Ovary (tissue), 7 donors: ENCODE measurements at regions not wholly inside any gene's neighbourhood (a gene's known extent, or its start where the extent isn't known, plus 50 kb on each side); places are given as distances from the start of the nearest gene placed in this dataset.
A peak's percentile ranks its signal among the peaks of the same experiment; 100 is the strongest.

Experiments used
- DNase-seq, 5 donors: peaks; one replicate each; pipeline ENCODE4 v3.0.0-alpha.2; 2019 to 2020
- H3K27ac ChIP-seq, 2 donors: fragments of 200-600 bp; one replicate each; pipeline versions ENCODE4 v1.5.1 to v1.8.0; 2019 to 2022
- H3K27me3 ChIP-seq: fragments of 200-600 bp; one replicate; pipeline ENCODE4 v1.8.0; 2022
- H3K36me3 ChIP-seq: fragments of 200-600 bp; sonication (generic); one replicate; pipeline ENCODE4 v1.5.1; 2019
- H3K4me1 ChIP-seq: one replicate; pipeline ENCODE4 v1.8.1; 2013; ENCODE audit warnings: mild to moderate bottlenecking, moderate library complexity; ENCODE audit not compliant: insufficient read depth
- H3K4me3 ChIP-seq: fragments of 200-600 bp; sonication (generic); one replicate; pipeline ENCODE4 v1.5.1; 2017
- H3K9me3 ChIP-seq, 2 donors: fragments of 200-600 bp in 1 of 2; sonication (generic) in 1 of 2; one replicate each; pipeline versions ENCODE4 v1.5.1 to v1.8.1; 2013 to 2019; ENCODE audit warnings: mild to moderate bottlenecking in 1 of 2, moderate library complexity in 1 of 2
- EP300 ChIP-seq: sonication (generic); formaldehyde crosslinking; IDR thresholded peaks from one replicate; pipeline ENCODE4 v1.6.1; 2017; ENCODE audit warnings: antibody characterized with exemption
- POLR2A ChIP-seq: fragments of 450-650 bp; IDR thresholded peaks from one replicate; pipeline ENCODE4 v1.6.1; 2017; ENCODE audit warnings: antibody characterized with exemption, mild to moderate bottlenecking, moderate library complexity
- WGBS, 3 donors: extraction: QIAGEN DNeasy Blood & Tissue Kit in 1 of 3; methylation state at CpG; one replicate each; pipeline versions ENCODE4 v1.1.5 to v1.1.7; 2013 to 2017; 5-methylcytosine and 5-hydroxymethylcytosine counted together
- intact Hi-C, 4 donors: fragments of 100-400 bp; cut with DNase I; formaldehyde crosslinking; loops; one replicate each; pipeline versions ENCODE4 v1.11.0 to v1.15.1; 2022 to 2023
- TF ChIP-seq, protein P1 (sequence below), 3 donors: fragments of 450-650 bp in 2 of 3; fragments of 200-600 bp in 1 of 3; IDR thresholded peaks; one replicate each; pipeline versions ENCODE4 v1.5.1 to v1.8.0; 2016 to 2022; ENCODE audit warnings: antibody characterized with exemption in 3 of 3, mild to moderate bottlenecking in 1 of 3
- donor health status: DM: no; HTN: no; CAD: no; lungs with moderate emphysema.
- donor health status: DM: no; HTN: no; CAD: no.
- donor health status: Bipolar disorder and iron deficiency.
- donor health status: DM: no; HTN: no; CAD: no.
- donor health status: DM: yes; HTN: yes; CAD: no.

DNA sequence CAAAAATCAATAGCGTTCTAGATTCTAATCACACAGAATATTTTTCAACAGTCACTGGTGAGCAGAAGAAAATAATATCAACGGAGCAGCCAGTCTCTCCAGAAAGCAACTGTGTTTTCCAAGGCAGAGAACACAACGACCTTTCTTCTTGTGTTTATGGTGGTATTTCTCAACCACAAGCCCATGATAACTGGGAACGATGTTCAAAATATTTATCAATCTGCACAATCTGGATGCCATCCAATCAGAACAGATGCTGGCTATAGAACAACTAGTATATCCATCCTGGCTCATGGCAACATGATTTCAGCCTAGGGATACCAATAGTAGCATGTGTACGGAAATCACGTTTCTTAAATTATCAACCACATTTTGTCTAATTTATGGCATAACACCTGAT, 162.7 kb upstream of the RUNX1 start:
- Histone ChIP-seq H3K4me1 (peaks cover 20% of the 10 kb centered on the region), H3K4me3 (no peak overlapping the region), H3K9me3 (no peaks in the 10 kb centered on the region), H3K27ac (no peak overlapping the region), H3K27me3 (no peaks in the 10 kb centered on the region), H3K36me3 (no peaks in the 10 kb centered on the region)
- no peak for DNase-seq
- 16 to 34% (median 21%) methylated on average over 6 of the region's 6 CpGs for WGBS, 3 donors
- intact Hi-C loops = no loop called here
- no peak for TF ChIP-seq EP300
- TF ChIP-seq, protein P1, sequence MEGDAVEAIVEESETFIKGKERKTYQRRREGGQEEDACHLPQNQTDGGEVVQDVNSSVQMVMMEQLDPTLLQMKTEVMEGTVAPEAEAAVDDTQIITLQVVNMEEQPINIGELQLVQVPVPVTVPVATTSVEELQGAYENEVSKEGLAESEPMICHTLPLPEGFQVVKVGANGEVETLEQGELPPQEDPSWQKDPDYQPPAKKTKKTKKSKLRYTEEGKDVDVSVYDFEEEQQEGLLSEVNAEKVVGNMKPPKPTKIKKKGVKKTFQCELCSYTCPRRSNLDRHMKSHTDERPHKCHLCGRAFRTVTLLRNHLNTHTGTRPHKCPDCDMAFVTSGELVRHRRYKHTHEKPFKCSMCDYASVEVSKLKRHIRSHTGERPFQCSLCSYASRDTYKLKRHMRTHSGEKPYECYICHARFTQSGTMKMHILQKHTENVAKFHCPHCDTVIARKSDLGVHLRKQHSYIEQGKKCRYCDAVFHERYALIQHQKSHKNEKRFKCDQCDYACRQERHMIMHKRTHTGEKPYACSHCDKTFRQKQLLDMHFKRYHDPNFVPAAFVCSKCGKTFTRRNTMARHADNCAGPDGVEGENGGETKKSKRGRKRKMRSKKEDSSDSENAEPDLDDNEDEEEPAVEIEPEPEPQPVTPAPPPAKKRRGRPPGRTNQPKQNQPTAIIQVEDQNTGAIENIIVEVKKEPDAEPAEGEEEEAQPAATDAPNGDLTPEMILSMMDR (IDR thresholded peaks at IDR 0.05) = no peak
- TF ChIP-seq POLR2A = no peak

DNA sequence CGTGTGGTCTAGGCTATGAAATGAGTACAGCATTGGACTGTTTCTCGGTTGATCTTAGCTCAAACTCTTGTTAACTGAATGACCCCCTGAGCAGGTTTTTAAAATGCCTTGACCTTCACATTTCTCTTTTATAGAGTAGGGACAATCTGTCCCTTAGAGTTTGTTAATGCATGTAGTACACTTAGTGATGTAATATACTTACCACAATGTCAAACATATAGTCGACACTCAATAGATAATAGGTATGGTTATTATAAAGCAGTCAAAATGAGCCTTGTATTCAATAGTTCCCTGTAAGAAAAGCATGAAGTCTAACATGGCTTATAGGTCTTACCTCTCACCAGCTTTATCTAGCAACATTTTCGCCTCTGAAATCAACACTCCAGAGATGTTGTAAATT, 161.0 kb upstream of the RUNX1 start:
- Histone ChIP-seq H3K27ac (no peak overlapping the region), H3K4me3 (no peak overlapping the region), H3K9me3 (no peaks in the 10 kb centered on the region), H3K4me1 (peaks cover 28% of the 10 kb centered on the region), H3K27me3 (no peaks in the 10 kb centered on the region), H3K36me3 (no peaks in the 10 kb centered on the region)
- intact Hi-C loops = no loop called here
- TF ChIP-seq, protein P1 (IDR thresholded peaks at IDR 0.05) = no peak
- TF ChIP-seq EP300 (no peak), POLR2A (no peak)
- no peak for DNase-seq
- 93 to 97% (median 95%) methylated on average over 4 of the region's 4 CpGs for WGBS, 3 donors

DNA sequence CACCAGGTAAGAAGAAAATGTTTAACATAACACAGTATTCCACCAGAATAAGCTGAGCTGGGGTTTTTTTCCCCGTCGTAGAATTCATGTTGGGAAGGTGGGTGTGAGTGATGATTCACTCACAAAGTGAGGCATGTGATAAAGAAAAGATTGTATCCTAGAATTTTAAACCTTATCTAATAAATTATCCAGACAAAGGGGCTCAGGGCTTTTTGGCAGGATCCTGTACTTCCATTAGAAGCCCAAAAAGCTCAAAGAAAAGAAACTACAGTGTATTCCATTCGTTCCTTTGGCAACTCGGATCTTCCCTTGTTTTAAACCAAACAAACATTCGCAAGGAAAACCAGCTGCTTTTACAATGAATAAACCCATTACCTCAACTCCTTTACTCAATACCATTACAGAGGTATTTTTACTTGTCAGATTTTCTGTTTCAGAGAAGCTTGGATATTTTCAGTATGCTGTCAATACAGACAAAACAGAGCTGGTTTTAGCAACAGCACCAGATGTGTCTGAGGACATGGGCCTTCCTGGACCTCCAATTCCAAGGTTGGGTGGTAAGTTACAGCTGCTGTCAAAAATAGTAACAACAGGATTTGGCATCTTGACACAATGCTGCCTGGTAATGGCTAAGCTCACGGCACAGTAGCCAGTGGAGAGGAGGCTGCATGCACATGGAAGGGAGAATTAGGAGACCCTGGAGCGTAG, 159.9 kb upstream of the RUNX1 start:
- no peak for DNase-seq
- Histone ChIP-seq H3K27ac (no peak overlapping the region), H3K4me1 (peaks cover 31% of the 10 kb centered on the region), H3K9me3 (no peaks in the 10 kb centered on the region), H3K4me3 (no peak overlapping the region), H3K36me3 (no peaks in the 10 kb centered on the region), H3K27me3 (no peaks in the 10 kb centered on the region)
- TF ChIP-seq EP300 = no peak
- TF ChIP-seq, protein P1 (IDR thresholded peaks at IDR 0.05) = no peak
- intact Hi-C loops = loop anchor here in 1 of 4 donors (5.0 kb wide), 1 partner anchor 322 kb away; no protein-coding TSS in a partner anchor
- WGBS, 3 donors = 27 to 29% (median 29%) methylated on average over 7 of the region's 7 CpGs

DNA sequence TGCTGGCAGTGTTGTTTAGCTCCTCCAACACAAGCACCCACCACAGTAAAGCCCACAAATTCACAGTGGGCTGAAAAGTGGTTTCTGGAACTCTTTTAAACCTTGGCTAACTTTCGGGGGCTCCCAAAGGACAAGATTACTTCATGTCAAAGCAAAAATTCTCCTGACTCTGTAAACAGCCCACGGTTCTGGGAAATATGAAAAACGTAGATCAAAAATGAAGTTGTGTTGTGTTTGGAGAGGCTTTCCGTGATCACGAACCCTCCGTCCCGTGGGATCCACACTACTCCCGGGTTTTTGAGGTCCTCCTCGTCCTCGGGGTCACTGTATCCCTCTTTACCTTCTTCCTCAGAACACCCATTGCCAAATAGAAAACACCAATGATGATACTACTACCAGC, 159.0 kb upstream of the RUNX1 start:
- WGBS, 3 donors = 8 to 10% (median 8%) methylated on average over 10 of the region's 10 CpGs
- H3K4me1 ChIP-seq = peaks cover 32% of the 10 kb centered on the region
- no peak overlapping the region for H3K4me3 ChIP-seq
- DNase-seq = no peak
- intact Hi-C loops = loop anchor here in 1 of 4 donors (5.0 kb wide), 1 partner anchor 321 kb away; no protein-coding TSS in a partner anchor
- H3K9me3 ChIP-seq = no peaks in the 10 kb centered on the region
- TF ChIP-seq, protein P1 (IDR thresholded peaks at IDR 0.05) = no peak
- TF ChIP-seq POLR2A (no peak), EP300 (no peak)
- no peaks in the 10 kb centered on the region for H3K27me3 ChIP-seq
- H3K27ac ChIP-seq = peak overlapping the region; percentile 26 to 53
- H3K36me3 ChIP-seq = no peaks in the 10 kb centered on the region
